LNCaP clone FGC (cell line): ENCODE measurements at regions not wholly inside any gene's neighbourhood (a gene's known extent, or its start where the extent isn't known, plus 50 kb on each side); places are given as distances from the start of the nearest gene placed in this dataset.
A peak's percentile ranks its signal among the peaks of the same experiment; 100 is the strongest.
"Not testable (repeated sequence)": the region's sequence is repeated elsewhere in the genome, so short reads cannot be mapped to it uniquely, and the experiment has no call there.

ENCODE experiments used
- DNase-seq: peaks from one replicate; pipeline ENCODE4 v3.0.0-alpha.2; 2011; ENCODE audit warnings: low read depth
- H3K4me3 ChIP-seq: 2 replicates; pipeline ENCODE4 v1.5.1; 2011; ENCODE audit warnings: mild to moderate bottlenecking, low read depth, low read length, control low read depth
- CTCF ChIP-seq: IDR thresholded peaks from 2 replicates; pipeline ENCODE4 v1.5.1; 2012; ENCODE audit warnings: mild to moderate bottlenecking; ENCODE audit not compliant: control insufficient read depth, insufficient read depth; ENCODE audit errors: extremely low read depth

- no peak for DNase-seq
- TF ChIP-seq CTCF = no peak
- no peak overlapping the region for H3K4me3 ChIP-seq
Measured at GRCh38 chr7:149605696-149606095, 108.1 kb upstream of the ZNF746 start.

GRCh38 chr7:149604521-149604920 is 106.9 kb upstream of the ZNF746 start:
- H3K4me3 ChIP-seq = no peak overlapping the region
- no peak for TF ChIP-seq CTCF
- DNase-seq = no peak

- H3K4me3 ChIP-seq, DNase-seq: not testable (repeated sequence)
Measured at GRCh38 chr7:149600669-149601330, 103.2 kb upstream of the ZNF746 start.

GRCh38 chr7:149599636-149600206 is 102.1 kb upstream of the ZNF746 start:
- TF ChIP-seq CTCF = no peak
- peak; percentile 33 for DNase-seq
- H3K4me3 ChIP-seq = no peak overlapping the region; the same call in 1 of the 2 replicates

- peak; percentile 77 for DNase-seq
- H3K4me3 ChIP-seq = peak overlapping the region; percentile 17; the same call in 1 of the 2 replicates
- TF ChIP-seq CTCF = peak; percentile 92
Measured at GRCh38 chr7:149598721-149599308, 101.2 kb upstream of the ZNF746 start.

- H3K4me3 ChIP-seq, DNase-seq: not testable (repeated sequence)
Measured at GRCh38 chr7:149597789-149598188, 100.2 kb upstream of the ZNF746 start.

GRCh38 chr7:149595541-149595940 is 97.9 kb upstream of the ZNF746 start:
- no peak overlapping the region for H3K4me3 ChIP-seq
- DNase-seq = no peak

More at GRCh38 chr7:149595541-149595940, 97.9 kb upstream of the ZNF746 start:
- TF ChIP-seq CTCF = no peak
